DMS114 treated with DMSO at 0.1 percent for 48 hours (cell line): ENCODE measurements at regions not wholly inside any gene's neighbourhood (a gene's known extent, or its start where the extent isn't known, plus 50 kb on each side); places are given as distances from the start of the nearest gene placed in this dataset.

Experiments used
- DNase-seq: peaks from one replicate; lab custom pipeline; 2025; ENCODE audit not compliant: unreplicated experiment; lab: John Stamatoyannopoulos, UW

GRCh38 chr3:25071846-25072245 lies 356.2 kb upstream of the RARB start:
- DNase-seq = no peak

- DNase-seq = no peak
Measured at GRCh38 chr3:25073423-25073822, 354.6 kb upstream of the RARB start.

GRCh38 chr3:25074149-25074548 lies 353.9 kb upstream of the RARB start:
- no peak for DNase-seq

- no peak for DNase-seq
Measured at GRCh38 chr3:25080461-25080860, 347.6 kb upstream of the RARB start.

GRCh38 chr3:25084016-25084415 lies 344.0 kb upstream of the RARB start:
- no peak for DNase-seq

- DNase-seq = no peak
Measured at GRCh38 chr3:25086721-25087120, 341.3 kb upstream of the RARB start.

- no peak for DNase-seq
Measured at GRCh38 chr3:25088284-25088683, 339.8 kb upstream of the RARB start.

GRCh38 chr3:25090698-25091453 lies 337.2 kb upstream of the RARB start:
- DNase-seq = no peak

- no peak for DNase-seq
Measured at GRCh38 chr3:25091934-25092333, 336.1 kb upstream of the RARB start.

- DNase-seq = no peak
Measured at GRCh38 chr3:25094932-25095685, 333.0 kb upstream of the RARB start.

GRCh38 chr3:25096536-25096935 lies 331.5 kb upstream of the RARB start:
- DNase-seq = no peak

- no peak for DNase-seq
Measured at GRCh38 chr3:25097023-25097422, 331.0 kb upstream of the RARB start.

GRCh38 chr3:25099666-25100065 lies 328.4 kb upstream of the RARB start:
- DNase-seq = no peak

GRCh38 chr3:25103391-25103790 lies 324.7 kb upstream of the RARB start:
- DNase-seq = no peak

- DNase-seq = no peak
Measured at GRCh38 chr3:25107918-25108617, 320.0 kb upstream of the RARB start.

- no peak for DNase-seq
Measured at GRCh38 chr3:25110642-25111041, 317.4 kb upstream of the RARB start.

- no peak for DNase-seq
Measured at GRCh38 chr3:25113891-25114290, 314.2 kb upstream of the RARB start.

GRCh38 chr3:25114532-25114931 lies 313.5 kb upstream of the RARB start:
- no peak for DNase-seq

GRCh38 chr3:25117005-25117593 lies 311.0 kb upstream of the RARB start:
- DNase-seq = no peak

GRCh38 chr3:25119682-25120081 lies 308.4 kb upstream of the RARB start:
- no peak for DNase-seq

- DNase-seq = no peak
Measured at GRCh38 chr3:25120665-25121064, 307.4 kb upstream of the RARB start.

GRCh38 chr3:25125201-25125600 lies 302.9 kb upstream of the RARB start:
- DNase-seq = no peak
